GM19025 (cell line): ENCODE measurements at regions not wholly inside any gene's neighbourhood (a gene's known extent, or its start where the extent isn't known, plus 50 kb on each side); places are given as distances from the start of the nearest gene placed in this dataset.

Experiments used
- ATAC-seq: cut with Tn5 transposase; IDR thresholded peaks from one replicate; pipeline ENCODE4 v1.9.1; 2021; ENCODE audit warnings: mild to moderate bottlenecking, low read depth, moderate library complexity; ENCODE audit not compliant: unreplicated experiment

DNA sequence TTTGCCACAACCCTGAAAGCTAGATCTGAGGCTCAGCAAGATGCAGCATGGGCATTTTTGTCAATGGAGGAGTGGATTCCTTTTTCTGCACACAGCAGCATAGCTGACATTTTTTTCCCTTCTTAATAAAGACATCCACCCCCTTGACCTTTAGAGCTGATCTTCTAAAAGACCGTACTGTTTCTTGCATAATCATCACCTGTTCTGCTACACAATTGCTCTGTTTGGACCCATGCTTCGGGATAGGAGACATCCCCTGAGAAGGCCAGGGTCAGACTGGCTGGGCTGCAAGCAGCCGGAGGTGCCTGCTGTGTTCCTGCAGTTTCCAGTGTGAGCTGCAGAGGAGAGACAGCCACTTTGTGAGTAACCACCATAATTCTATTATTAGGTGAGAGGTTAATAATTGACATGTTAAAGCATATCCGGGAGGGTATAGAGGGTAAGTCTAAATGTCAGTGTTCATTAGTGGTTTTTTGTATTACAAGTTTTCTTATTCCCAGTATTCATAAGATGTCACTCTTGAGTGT lies 108.5 kb upstream of the C1QTNF9B start:
- peak; percentile 89 for ATAC-seq

DNA sequence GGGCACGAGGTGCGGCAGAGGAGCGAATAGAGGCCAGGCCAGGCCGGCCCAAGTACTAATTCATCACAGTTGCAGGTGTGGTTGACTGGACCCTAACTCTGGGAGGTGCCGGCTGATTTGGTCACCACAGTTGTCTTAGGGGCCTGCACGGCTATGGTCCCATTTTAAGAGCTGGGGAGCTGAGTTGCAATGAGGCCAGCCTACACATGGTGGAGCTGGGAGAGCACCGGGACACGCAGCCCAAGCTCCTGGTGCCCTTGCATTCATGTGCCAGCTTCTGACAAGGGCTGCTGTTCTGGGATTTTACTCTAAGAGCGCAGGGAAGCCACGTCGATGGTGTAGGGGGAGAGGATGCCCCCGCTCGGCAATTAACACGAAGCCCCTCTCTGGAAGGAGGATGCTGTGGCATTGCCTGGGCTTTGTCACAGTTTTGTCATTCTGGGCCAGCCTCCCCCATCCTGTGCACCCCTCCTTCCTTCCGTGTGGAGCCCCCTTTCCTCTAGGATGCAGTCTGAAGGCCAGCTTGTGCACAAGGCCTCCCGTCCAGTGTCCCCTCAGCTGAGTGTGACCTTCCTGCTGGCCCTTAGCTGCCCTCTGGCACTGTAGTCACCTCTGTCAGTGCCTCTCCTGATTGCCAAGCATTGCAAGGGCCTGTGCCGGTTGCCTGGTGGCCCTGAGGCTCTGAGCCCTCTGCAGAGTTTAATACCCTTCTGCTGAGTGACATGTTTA lies 109.4 kb upstream of the C1QTNF9B start:
- ATAC-seq: no peak

DNA sequence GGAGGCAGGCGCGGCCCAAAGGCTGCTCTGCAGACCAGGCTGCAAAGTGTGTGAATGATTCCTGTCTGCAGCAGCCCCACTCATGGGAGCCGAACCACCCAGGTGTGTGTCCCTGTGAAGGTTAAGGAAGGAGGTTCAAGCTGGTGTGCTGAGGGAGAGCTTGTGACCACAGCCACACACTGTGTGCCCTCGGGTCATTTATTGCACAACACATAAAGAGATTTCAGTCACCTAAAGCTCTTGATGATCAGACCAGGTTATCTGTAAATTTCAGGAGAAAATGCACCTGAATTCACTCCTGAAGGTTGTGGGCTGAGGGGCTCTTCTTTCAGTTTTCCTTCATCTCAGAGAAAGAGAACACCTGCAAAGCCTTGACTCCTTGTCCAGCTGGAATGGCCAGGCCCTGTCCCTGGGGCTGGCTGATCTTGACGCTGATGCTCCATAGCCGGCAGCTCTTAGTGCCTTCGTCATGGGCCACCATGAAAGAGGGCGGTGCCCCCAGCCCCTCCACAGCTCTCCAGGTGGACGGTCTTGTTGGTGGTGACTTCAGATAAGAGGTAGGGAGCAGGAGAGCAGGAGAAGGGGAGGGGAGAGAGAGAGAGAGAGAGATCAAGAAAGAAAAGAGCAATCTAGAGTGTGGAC lies 110.8 kb upstream of the C1QTNF9B start:
- no peak for ATAC-seq

DNA sequence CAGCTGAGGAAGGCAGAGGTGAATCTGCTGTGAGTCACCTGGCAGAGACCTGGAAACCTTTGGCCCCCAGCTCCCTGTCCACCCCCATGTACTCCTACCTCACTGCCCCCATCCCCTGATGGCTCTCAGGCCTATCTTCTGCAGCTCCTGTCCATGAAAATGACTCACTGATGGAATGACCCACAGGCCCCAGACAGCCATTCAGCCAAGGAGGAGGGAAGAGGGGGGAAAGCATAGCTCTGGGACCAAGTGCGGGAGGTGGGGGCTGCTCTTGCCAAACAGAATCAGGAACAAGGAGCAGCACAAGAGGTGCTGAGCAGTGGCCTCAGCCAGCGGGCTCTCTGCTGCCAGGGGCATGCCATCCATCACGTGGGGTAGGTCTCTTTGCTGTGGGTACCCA lies 111.4 kb upstream of the C1QTNF9B start:
- no peak for ATAC-seq

DNA sequence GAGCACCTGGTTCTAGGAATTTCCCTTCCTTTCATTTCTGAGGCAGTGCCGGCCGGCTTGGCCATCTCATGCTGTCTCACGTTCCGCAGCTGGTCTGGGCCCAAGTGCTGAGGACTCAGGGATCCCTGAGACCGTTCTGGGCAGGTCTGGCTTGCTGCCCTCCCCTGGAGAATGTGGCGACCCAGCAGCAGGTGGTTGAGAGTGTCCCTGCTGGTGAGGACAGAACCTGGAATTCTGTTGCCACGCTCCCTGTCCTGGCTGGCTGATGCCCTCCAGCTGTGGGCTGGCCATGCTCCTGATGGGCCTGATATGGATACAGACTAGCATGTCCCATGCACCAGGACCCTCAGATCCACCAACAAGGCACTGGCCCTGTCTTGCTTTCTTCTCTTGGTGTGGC lies 114.0 kb upstream of the C1QTNF9B start:
- no peak for ATAC-seq

DNA sequence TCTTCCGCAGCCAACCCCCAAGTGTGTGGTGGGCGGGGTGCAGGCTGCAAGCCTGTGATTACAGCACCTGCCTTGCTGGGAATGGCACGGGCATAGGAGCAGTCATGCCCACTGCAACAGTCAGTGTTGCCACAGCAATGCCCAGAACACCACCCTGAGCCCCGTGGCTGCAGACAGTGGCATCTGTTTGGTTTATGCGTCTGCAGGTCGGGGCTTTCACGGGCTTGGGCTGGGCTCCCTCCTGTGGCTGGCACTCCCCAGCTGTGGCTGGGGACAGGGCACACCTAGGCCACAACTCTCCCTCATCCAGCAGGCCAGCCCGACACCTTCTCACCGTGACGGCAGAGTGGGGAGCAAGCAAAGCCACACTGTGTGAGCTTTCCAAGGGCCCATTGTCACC lies 115.3 kb upstream of the C1QTNF9B start:
- ATAC-seq: no peak

DNA sequence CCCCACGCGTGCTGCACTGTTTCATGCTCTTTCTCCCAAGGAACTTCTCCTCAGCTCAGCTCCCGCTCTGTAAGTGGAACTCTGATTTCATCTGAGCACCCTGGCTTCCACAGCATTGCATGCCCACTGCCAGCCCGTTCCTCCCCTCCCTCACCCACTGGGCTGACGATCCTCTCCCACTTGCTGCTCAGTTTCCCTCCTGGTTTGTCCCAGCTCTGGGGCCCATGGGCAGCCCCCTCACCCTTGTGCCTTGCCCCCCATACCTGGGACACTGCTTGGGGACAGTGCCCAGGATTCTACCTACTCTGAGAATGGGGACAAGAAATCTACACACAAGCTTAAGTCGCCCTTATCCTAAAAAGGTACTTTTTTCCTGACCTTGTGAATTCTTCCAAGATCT lies 115.9 kb upstream of the C1QTNF9B start:
- no peak for ATAC-seq

DNA sequence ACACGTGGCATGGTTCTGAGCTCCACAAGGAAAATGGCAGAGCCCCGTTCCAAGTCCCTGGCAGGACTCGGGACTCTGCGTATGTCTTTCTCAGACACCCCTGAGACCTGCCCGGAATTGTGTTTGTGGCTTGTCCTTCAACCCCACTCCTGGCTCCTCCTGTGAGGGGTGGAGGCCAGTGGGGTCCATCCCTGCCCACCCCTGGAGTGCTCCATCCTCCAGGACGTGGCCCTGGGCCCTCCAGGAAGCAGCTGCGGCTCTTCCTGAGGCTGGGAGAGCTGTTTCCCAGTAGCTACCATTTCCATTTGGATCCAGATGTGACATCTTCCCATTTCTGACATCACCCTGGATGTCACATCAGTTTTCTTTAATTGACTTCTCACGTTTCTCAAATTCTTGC lies 118.7 kb upstream of the C1QTNF9B start:
- ATAC-seq: no peak

DNA sequence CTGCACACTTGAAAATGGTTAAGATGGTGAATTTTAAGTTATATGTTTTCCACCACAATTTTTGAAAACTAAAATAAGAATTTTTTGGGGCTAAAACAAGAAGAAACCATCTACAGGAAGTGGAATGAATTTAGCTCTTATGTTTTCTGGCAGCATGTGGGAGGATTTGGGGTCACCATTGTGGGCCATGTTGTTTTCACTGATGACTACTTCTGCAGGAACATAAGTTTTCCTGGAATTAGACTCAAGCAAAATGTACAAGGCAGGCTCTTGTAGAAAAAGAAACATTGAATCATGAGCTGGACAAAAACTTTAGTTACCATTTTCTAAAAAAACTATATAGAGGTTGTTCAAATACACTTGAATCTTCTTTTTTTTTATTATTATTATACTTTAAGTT lies 125.3 kb upstream of the C1QTNF9B start:
- ATAC-seq: no peak

DNA sequence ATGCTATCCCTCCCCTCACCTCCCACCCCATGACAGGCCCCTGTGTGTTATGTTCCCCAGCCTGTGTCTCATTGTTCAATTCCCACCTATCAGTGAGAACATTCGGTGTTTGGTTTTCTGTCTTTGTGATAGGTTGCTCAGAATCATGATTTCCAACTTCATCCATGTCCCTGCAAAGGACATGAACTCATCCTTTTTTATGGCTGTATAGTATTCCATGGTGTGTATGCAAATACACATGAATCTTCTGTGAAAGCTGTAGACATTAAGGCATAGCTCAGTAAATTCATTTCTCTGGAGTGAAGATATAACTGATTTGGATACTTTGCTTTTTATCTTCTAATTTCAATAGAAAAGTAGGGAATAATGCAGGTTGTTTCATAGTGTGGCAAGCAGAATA lies 125.8 kb upstream of the C1QTNF9B start:
- ATAC-seq: no peak

DNA sequence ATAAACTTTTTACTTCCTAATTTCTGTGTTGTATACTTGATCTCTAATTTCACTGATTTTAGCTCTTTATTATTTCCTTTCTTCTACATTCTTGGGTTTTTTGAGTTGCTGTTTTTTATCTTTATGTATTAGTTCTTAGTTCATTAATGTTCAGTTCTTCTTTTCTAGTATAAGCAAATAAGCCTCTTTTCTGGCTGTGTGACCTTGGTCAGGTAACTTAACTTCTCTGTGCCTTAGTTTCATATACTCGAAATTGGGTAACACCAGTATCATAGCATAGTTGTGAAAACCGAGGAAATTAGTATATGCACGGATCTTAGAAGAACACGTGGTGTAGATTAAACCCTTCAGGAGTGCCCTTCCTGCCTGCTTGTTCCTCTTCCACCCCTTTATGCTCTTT lies 130.2 kb upstream of the C1QTNF9B start:
- no peak for ATAC-seq

DNA sequence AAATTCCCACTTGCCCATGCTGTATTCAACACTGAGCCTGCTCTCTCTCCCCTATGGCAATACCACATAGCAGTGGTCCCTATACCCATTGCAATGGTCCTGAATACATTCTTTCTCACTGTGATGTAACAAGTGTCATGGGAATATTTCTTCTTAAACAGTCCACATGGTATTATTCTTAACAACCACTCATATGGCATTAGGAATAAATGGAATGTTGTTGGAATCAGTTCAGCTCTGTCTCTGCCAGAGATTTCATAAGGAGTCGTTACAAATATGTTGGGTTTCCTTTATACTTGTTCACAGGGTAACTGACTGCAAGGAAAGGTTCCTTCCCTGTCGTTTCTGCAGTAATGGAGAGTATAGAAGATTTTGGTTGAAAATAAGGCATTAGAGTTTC lies 128.3 kb upstream of the SPATA13 start:
- no peak for ATAC-seq

DNA sequence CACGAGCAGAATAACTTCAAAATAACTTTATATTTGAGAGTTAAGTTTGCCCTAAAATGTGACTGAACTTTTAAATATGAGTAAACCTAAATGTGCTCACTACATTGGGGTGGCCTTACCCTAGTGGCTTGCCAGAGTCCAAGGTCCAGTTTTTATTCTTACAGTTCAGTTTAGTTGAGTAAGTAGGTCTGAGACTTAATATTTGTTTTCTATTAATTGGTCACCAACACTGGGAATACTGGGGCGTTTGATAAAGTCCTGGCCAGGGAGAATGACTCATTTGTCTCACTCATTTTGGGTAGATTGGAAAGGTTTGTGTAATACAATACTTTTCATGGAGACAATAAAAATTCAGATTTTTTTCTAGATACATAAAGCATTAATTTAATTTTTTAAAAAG lies 127.8 kb upstream of the SPATA13 start:
- no peak for ATAC-seq

DNA sequence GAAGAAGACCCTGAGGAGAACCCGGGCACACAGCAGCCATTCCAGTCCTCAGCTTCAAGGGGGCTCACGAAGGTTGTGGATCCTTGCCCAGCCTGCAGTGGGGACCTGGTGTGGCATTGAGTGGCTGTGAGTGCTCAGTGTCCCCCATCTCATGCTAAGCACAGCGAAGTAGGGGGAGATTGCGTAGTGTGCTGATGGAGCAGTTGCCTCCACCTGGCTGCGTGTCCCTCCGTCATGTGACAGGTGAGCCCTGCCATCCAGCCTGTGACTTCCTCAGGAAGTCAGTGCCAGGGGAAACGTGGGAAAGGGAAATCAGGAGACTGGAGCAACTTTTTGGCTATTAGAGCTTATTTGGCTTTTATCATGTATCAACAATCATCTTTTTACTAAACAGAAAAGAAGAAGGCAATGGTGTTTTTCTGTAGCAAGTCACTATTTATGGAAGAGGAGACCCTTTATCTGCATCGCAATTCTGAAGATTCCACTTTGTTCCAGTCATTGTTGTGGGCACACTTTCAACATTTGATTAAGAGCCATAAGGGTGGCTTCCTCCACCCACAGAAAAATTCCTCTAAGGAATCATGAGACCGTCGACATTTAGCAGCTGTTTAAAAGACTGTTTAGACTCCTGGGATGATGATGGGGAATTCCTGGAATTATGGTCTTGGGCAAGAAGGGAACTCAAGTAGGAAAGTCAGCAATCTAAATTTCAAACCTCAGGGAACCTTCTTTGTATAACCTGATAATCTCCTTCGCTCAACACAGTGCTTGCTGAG lies 126.8 kb upstream of the SPATA13 start:
- ATAC-seq: no peak

DNA sequence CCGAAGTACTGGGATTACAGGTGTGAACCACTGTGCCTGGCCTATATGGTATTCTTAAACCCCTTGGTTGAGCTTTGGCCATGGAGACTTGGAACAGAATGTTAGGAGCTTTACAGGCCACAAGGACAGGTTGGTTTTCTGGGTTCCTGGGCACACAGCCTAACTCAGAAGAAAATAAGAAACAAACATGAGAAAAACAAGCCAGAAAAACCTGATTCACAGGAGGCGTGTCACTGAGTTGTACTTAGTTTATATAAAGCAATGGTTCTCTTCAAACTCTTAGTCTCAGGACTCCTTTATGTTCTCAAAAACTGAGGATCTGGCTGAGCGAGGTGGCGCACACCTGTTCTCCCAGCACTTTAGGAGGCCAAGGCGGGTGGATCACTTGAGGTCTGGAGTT lies 125.1 kb upstream of the SPATA13 start:
- ATAC-seq: no peak

DNA sequence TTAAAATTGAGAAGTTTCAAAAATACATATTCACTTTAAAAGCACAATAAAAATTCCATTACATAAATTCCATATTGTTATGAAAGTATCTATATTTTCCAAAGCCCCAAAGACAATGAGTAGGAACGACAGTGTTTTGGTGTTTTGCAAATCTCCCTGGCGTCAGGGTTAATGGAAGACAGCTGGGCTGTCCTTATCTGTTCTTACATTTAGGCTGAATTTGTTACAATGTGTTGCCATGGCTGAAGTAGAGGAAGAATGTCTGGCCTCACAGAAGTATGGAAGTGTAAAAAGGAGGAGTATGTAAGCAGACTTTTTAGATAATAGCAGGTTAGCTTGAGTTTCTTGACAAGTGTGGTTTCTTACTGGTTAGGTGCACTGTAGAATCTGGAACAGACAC lies 124.4 kb upstream of the SPATA13 start:
- ATAC-seq: no peak

DNA sequence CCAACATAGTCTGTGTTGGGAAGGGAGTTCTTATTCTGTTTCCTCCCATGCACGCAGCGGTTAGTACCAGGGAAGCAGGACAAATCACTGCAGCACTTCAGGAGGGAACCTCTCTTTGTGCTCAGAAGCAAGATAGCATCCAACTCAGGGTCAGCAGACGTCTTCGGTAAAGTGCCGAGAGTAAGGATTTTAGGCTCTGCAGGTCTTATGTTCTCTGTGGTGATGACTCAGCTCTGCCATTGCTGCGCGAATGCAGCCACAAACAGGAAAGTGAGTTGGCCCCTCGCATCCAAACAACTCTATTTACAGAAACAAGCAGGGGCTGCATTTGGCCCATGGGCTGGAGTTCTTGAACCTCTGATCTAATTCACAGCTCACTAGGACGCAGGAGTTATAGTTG lies 122.1 kb upstream of the SPATA13 start:
- no peak for ATAC-seq

DNA sequence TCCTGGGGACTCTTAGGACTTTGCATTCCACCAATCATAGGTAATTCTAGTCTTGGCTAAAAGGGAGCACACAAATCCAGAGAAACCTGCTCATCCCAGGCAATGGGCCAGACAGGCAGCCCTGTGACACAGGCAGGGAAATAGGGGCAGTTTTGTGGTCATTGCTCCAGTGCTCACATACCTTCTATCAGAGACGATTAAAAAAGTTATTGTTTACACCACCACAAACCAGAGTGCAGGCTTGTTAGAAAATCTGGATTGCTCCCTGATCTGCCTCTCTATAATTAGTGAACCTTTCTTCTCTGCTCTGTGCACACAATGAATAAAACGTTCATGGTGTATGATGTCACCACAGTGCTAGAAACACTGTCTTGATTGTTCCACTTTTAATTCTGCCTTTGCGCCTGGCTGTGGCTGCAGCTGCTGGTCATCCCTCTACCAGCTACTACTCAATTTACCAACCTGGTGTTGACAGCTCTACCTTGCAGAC lies 121.6 kb upstream of the SPATA13 start:
- ATAC-seq: no peak

DNA sequence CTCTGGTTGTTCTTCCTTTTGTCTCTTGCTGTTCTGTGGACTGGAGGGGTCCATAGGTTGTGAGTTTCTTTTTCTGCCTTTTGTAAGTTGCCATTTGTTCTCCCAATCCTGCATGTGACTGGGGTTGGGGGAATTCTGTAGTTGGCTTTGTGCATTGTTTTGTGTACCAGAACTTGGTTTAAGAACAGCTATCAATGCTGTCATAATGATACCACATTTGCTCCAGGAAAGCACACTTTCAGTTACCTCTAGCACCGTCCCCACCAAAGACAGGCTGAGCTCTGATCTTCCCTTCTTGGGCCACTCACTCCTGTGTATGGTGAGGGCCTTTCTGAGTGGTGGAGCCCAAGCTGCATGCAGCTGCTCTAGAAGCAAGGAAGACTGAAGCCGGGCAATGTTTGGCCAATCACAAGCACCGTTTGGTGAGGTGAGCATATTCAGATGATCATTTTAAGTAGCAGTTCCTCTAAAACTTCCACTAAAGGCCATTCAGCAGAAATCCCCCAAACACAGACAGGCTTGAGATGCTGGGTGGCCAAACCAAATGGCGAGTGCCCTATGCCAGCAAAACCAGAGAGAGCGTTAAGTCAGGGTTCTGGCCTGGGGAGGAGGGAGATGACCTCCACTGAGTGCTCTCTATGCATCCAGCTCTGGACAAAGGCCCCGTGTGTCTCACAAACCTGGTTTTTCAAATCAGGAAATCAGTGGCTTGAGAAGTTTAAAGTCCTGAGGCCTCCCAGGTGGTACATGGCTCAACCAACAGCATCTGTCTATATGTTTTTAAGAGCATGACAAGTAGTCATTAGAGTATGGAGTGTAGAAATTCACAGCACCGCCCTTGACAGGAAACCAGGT lies 120.7 kb upstream of the SPATA13 start:
- peak; percentile 81 for ATAC-seq

DNA sequence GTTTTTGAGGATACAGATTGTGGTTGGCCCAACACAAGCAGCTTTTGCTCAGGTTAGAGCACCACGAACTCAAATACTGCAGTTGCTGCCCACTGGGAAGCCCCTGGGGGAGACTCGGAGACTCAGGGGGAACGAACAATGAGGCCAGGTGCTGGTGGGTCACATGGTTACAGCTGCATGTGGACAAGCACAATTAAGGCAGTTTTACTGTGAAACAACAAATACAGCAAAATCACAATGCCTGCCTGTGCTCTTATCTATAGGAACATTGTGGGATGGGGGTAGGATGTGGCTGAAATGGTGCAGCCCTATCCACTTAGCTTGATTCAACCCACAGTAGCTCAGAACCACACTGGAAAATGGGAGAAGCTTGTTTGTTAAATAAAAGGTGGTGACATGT lies 119.7 kb upstream of the SPATA13 start:
- no peak for ATAC-seq
